HK-2 (cell line): ENCODE measurements at regions not wholly inside any gene's neighbourhood (a gene's known extent, or its start where the extent isn't known, plus 50 kb on each side); places are given as distances from the start of the nearest gene placed in this dataset.

Source experiments
- DNase-seq: peaks from one replicate; pipeline ENCODE4 v3.0.0-alpha.2; 2018; ENCODE audit not compliant: unreplicated experiment

DNA sequence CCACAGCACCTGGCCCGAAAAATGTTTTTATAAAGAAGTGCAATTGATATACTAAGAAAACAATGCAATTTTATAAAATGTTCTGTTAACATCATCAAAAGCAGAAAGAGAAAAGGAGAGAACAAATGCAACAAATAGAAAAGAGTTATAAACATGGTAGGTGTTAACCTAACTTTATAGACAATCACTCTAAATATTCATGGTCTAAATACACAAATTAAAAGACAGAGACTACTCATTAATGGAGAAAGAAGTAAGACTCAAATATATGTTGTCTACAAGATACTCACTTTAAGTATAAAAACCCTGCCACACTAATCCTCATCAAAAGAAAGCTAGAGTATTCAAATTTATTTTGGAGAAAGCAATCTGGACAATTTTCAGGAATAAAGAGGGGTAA is 425.3 kb upstream of the ANKRD30A start:
- no peak for DNase-seq

DNA sequence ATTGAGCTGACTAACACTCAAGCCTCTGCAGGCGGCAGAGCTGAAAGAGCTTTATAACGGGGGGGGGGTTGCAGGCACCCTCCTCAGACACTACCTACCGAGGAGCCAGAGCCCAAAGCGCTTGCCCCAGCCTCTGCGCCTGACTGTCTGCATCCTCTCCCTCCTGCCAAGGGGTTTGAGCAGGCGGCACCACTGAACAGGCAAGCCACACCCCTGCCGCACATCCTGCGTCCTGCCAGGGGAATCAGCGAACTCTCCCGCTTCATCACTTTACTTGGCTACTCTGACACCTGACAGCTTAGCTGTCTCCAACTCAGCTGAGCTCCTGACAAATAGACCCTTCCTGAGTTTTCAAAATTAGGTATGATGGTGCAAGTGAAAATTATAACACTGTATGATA is 432.6 kb upstream of the ANKRD30A start:
- DNase-seq, result no peak

DNA sequence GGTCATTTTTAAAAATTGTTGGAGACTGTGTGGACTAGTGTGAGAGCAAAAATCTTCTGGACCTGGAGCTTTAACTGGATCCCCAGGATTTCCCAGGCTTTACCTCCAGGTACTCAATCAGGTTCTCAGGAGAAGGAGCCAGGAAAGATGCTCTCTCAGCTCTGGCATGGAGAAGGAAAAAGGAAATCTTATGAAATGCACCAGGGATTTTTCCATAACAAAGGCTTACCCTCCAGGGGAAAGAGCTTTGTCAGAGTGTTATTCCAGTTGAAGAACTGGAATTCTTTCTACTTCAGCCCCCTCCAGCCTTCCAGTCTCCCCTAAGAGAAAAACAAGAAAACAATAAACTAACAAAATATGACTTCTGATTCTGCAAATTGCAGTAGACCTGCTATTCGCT is 436.7 kb upstream of the ANKRD30A start:
- no peak for DNase-seq

DNA sequence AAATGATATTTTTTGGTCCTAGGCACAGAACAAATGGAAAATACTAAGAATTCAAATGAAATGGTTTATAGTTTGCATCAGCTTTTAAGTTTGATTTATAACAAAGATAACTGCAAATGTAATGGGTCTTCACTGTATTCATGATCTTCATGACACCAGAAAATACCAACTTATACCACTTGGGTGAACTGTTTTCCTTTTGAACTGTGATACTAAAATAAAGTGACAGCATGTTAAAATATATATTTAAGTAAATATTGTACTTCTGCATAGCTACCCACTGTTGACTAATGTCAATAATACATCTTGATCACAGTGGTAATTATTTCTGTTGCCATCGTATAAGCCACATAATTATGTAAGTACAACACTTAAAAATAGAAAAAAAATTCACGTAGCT is 442.0 kb upstream of the ANKRD30A start:
- DNase-seq, result no peak

DNA sequence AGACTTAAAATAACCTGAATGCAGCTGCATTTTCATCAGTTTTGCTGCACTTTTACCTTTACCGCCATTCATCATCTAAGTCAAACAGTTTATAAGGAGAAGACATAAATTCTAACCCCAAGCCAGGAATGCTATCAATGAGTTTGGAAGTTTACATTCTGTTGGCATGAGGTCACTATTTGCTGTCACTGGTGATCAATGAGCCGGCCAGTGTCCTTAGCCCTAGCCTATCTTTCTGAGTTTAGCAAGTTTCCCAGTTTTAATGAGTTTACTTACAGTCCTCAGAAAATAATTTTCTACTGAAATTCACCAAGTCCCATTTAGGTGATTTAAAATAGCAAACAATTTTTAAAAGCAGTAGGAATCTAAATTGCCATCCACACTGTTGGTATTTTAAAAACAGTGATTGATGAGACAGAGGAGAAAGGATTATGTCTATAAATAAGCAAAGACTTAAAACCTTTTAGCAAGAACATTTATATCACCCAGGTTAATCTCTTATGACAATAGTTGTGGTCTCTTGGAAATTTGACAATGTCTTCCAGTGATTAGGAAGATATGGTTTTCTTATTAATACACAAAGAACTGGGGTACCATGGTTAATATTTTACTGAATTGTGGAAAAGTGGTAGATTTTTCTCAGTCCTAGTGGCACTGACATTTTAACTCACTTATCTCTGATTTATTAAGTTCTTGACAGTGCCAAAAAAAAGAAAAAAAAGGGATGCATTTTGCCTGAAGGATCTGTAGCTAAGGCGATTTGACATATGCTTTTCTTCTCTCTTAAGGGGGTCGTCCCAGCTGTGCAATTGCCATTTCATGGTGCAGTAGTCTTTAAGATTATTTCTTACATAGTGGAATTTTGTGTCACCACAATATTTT is 443.4 kb upstream of the ANKRD30A start:
- DNase-seq, result no peak

DNA sequence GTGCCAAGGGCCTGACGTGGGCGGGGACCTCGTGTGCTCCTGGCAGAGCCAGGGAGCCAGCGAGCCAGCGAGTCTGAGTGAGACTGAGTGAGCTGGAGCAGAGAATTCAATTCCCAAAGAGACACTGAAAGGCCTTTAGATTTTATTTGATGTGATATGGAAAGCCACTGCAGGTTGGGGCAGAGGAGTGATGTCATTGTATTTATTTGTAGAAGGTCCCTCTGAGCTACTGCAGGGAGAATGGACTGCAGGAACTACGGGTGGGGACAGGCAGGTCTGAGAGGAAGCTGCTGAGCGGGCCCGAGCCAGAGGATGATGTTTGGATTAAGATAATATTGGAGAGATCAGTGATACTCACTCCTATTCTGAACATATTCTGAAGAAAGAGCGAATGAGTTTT is 445.8 kb upstream of the ANKRD30A start:
- DNase-seq, result no peak

DNA sequence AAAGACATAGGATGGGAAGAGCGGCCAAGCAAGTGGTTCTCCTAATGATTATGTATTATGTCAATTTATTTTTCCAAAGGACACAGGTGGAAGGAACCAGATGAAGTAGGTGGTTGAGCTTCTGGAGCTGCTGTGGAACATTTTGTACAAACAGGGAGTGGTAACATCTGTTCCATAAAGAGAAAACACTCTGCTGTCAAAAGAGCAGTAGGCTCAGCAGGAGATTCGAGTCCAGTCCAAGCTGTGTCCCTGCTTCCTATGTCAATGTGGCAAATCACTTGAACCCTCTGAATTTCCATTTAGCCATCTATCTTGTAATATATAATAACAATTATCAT is 448.0 kb upstream of the ANKRD30A start:
- no peak for DNase-seq

DNA sequence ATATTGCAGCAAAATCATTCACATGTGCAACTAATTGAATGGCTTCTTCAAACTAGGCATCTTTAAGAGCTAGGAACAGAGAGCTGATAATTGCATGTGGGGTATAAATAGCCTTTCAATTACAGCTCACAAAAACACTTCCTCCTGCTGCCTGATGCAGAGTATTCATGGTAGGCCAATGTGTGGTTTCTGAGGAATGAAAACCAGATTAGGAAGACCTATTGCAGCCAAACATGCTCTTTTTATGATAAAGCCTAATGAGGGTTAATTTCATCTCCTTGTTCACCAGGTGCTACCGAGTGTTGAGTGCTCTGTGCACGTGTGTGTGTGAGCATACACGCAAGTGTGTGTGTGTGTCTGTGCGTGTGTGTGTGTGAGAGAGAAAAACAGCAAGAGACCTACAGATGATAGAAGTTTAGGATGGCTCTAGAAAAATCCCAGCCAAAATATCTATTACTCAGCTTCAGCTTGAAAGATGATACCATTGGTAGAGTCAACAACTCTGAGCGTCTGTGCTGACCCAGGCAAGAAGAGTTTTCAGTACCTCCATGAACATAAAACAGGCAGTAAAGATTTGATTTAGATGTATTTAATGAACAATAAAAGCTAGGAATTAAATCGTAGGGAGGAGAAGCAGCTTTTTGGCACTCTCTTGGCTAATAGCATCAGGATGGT is 448.5 kb upstream of the ANKRD30A start:
- DNase-seq, result no peak

DNA sequence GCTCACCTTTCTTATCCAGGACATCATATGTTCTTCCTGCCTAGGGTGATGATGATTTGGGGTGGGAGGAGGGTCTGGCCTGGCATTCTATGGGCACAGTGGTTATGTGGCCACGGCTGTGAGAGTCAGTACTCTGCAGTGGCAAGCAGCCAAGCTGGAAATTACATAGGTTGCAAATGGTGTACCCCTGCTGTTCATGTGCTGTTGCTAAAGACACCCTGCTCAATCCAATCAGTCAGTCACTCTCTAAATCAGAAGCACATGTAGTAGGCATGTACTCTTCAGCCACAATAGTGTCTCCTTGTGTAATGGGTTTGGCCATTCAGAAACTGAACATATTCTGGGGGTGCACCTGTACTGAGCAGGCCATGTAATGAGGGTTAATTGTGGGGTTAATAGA is 449.1 kb upstream of the ANKRD30A start:
- no peak for DNase-seq

DNA sequence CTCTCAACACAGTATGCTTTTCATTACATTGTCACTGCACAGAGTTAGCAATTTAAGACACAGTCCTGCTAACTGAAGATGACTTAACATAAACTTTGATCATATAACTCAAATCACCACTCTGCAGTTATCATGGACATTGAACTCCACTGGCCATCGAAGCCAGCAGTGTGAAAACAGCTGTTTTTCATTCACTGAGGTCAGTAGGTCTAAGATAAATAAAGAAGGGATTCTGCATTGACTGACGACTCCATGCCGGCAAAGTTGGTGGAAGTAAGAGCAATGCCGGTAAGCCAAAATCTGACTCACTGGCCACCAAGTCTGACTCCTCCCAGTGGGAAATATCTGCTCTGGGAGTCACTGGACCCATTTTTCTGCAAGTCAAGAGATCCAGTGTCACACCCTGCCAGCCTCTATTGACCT is 449.9 kb upstream of the ANKRD30A start:
- peak; percentile 8 for DNase-seq

DNA sequence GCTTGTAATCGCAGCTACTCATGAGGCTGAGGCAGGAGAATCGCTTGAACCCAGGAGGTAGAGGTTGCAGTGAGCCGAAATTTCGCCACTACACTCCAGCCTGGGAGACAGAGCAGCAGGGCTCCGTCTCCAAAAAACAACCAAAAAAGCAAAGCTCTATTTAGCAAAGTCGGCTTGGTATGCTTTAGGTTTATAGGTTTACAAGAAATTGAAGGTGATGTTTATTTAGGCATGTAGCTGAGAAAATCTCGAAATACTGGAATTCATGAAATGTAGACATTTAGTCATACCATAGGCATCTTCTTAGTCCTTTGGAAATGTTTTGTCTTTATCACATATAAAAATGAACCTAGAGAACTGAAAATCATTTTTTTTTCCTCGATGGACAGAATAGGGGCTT is 453.8 kb upstream of the ANKRD30A start:
- DNase-seq, result no peak

DNA sequence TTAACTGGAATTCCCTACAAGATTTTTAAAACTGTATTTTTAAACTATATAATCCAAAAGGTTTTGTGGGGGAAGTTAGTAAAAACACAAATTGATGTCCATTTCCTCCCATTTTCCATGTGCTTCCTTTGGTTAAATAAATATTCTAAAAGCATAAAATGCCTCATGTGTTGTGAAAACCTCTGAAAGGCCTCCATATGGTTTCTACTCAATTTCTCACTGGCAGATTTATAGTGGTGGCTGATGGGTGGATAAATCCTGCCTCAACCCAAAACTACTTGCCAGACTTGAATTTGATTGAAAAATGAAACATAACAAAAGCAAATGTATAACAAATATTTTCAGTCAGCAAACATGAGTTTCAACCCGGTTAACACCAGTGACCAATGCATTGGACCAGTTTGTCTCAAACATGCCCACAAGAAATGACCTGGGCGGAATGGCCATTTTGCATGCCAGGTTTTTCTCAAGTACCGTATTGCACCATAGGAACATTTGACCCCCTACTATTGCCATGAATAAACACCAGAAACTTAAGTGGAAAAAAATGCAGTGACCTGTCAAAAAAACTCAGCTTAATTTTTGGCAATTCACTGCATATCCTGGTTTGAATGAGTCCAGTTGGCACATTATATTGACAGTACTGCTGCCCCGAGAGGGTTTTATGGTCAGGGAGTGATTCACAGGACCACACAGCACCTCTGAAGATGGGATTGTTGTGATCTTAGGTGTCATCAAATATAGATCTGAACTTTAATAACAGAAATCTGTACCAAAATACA is 454.6 kb upstream of the ANKRD30A start:
- no peak for DNase-seq

DNA sequence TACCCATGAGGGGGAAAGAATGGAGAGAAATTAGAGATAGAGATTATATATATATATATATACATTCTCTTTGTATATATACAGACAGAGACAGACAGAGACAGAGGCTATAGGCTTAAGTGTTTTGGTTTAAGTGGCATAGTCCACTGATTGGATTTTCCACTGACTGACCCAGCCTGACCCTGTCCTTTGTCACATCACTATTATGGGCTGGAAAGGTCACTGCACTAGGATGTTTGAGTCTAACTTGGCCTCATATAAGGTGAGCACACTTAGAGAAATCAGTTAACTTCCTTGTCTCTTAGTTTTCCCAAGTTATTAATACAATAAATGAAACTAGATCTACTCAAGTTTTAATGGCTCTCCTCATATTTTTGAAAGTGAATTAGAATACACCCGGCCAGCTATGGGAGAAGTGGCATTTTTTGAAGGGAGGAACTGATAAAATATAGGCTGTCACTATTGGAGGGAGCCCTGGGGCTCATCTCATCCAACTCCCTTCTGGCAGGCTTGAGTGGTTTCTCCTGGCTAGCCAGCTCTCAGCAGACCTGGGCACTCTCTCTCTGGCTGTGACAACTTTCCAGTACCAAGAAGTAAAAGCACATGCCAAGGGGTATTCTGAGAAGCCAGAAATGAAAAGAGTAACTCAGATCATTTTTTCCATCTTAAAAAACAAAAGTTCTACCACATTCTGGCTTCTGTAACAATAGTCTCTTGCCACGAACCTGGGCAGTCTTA is 455.6 kb upstream of the ANKRD30A start:
- DNase-seq, result no peak

DNA sequence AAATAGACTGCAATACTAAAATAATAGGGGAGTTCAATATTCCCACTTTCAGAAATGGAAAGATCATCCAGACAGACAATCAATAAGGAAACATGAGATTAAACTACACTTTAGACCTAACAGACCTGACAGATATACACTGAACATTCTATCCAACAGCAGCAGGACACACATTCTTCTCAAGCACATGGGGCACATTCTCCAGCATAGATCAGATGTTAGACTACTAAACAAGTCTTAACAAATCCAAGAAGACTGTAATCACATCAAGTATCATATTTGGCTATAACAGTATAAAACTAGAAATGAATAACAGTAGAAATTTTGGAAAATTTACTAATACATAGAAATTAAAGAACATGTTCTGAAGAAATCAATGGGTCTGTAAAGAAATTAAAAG is 458.9 kb upstream of the ANKRD30A start:
- DNase-seq, result no peak

DNA sequence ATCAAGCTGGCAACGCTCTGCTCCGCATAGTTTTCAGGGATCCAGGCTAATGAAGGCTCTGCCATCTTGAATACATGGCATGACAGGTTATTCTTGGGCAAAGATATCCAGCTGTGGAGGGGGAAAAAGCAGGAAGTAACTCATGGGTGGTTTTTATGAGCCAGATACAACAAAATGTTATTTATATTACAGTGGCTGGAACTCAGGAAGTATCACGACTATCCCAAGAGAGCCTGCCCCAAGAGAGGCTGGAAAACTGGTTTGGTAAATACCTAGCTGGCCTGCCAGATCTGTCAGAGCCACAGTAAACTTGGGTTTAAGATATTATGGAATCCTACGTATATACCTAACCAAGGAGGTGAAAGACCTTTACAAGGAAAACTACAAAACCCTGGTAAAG is 462.8 kb upstream of the ANKRD30A start:
- no peak for DNase-seq

DNA sequence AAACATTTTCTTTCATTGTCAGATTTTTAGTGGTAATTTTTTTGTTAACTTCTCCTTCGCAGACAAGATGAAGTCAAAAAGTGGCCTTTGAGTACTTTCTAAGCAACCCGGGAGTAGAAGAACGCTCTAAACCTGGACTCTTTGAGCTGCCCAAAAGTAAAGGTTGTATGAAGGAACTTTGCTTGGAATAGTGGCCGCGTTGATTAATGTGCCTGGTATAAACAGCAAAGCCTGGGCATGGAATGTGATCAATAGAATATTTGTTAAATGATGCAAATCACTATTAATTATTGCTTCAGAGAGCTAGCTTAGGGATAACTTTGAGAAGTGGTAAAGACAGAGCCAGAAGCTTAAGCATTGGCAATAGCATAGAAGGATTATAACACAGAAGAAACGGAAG is 475.1 kb upstream of the ANKRD30A start:
- DNase-seq, result no peak

DNA sequence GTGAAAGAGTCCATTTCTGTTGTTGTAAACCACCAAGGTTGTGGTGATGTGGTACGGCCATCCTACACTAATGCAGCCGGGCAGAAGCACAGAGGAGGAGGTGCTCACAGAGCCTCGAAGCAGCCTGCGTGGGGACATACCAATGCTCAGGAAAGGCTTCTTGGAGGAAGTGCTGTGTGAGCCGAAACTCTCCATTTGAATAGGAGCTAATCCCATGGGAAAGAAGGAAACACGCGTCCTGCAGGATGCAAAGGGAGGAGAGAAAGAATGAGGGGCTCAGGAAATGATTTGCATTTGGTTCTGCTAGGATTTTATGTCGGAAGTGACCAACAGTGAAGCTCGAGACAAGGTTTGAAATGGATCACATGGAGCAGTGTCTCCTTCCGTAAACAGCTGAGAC is 477.9 kb upstream of the ANKRD30A start:
- no peak for DNase-seq

DNA sequence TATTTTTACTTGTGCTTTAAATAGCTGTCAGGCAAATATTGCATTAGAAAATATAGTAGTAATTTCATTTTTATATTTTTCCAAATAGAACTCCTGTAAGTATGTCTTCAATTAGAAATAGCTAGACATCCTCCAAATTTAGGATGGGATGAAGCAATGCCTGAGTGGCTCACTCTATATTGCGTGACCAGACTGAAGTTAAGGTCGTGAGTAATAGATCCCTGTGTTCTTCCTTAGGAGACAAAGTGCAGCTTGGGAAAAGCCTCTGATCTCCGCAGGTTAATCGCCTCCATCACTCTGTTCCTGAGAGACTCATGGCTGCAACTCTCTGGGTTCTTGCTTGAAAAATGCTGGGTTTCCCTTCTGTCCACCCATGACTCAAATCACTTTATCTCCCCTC is 484.8 kb upstream of the ANKRD30A start:
- DNase-seq, result no peak

DNA sequence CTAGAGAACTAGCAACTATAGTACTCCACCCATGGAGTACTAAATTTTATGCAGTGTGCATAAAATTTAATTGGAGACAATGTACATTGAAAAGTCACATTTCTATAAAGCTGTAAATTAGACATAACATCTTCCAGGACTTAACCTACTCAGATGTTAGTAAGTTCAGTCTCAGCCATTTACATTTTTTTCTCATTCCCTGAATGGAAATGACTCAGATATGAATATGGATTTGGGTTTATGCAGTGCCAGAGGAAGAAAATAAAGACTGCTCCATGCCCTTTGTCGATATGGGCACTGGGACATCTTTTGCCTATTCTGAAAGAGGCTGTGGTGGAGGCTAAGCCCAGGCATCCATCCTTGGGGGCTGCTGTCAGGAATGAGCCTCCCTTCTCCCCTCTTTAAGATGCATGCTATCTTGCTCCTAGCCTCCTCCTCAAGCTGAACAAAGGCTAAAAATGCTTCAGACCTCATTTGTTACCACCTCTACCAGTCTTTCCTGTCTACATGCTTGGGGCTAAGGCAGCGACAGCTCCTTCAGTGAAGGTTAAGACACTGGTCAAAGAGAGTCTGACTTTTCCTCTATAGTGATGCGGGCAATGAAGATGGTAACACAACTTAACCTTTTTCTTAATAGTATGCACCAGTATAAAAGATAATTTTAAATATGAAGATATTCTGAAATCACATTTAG is 486.8 kb upstream of the ANKRD30A start:
- no peak for DNase-seq

DNA sequence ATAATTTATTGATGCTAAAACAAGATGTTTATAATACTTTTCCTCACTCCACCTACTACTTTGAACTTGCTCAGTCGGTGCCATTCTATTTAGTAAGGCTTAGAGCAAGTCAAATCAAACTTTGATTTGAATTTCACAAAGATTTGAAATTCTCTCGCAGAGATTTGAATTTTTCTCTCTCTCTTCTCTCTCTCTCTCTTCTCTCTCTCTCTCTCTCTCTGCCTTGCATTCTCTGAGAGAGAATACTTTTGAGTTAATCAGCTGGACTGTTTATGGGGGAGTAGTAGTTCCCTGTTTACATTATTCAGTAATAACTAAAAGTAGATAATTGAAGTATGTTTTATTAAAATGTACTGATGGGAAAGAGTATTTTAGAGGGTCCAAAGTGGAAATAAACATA is 488.5 kb upstream of the ANKRD30A start:
- DNase-seq, result no peak

DNA sequence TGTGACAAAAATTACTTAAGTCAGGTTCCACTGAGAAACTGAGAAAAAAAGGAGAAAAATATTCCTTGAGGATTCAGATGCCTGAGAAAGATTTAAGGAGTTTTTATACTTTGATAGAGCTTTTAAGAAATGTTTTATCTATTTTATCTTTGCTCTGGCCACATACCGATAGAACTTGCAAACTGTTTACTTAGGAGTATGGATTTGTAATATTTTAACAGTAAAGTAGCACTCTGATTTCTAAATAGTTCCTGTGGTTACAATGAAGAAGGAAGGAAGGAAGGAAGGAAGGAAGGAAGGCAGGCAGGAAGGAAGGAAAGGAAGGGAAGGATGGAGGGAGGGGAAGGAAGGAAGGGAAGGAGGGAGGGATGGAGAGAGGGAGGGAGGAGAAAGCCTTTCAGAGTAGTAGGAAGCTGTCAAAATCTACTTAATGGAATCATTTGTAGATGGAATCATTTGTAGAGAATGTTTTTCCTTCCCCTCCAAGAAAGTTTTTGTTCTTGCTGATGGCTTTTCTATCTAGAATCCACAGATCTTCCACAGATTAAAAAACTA is 489.0 kb upstream of the ANKRD30A start:
- DNase-seq, result no peak
